Fibroblast of skin of back (primary cell): ENCODE measurements at regions not wholly inside any gene's neighbourhood (a gene's known extent, or its start where the extent isn't known, plus 50 kb on each side); places are given as distances from the start of the nearest gene placed in this dataset.
"Not testable (repeated sequence)": the region's sequence is repeated elsewhere in the genome, so short reads cannot be mapped to it uniquely, and the experiment has no call there.

Experiments
- DNase-seq: peaks from one replicate; pipeline ENCODE4 v3.0.0-alpha.2; 2013

GRCh38 chr15:77838595-77838994 lies 205.9 kb upstream of the LINGO1 start:
- DNase-seq, result no peak

DNA sequence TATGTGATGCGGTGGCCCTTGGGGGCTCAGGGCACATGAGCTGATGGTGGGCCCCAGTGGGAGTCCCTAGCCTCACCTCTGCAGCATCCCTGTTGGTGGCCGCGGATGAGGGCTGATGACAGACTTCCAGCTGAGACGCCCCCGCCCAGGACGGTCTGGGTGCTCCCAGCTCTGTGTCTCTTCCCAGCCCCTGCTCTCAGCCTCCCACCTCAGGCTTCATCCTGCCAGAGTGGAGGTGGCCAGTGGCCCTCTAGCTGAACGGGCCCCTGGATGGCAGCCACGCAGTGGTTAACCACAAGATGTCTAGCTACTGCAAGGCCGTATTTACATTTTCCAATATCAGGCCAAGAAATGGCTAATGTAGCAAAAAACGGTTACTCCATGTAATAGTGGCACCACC lies 205.3 kb upstream of the LINGO1 start:
- no peak for DNase-seq

DNA sequence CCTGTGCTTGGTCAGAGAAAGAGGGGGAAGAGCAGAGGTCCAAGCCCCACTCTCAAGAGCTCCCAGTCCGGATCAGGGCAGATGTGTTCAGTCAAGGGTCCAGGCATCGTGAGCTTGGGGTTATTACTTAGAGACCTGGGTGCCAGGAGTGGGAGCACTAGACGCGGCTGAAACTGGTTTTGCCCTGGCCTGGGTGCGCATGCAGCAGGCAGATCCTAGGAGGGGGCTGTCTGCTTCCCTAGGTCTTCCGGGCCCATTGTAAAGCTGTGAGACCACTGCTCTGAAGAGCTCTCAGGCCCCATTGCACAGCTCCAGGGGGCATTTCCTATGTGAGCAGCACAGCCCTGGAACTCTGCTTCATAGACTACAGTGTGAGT lies 204.9 kb upstream of the LINGO1 start:
- DNase-seq, result no peak

GRCh38 chr15:77836906-77837648 lies 204.4 kb upstream of the LINGO1 start:
- no peak for DNase-seq

DNA sequence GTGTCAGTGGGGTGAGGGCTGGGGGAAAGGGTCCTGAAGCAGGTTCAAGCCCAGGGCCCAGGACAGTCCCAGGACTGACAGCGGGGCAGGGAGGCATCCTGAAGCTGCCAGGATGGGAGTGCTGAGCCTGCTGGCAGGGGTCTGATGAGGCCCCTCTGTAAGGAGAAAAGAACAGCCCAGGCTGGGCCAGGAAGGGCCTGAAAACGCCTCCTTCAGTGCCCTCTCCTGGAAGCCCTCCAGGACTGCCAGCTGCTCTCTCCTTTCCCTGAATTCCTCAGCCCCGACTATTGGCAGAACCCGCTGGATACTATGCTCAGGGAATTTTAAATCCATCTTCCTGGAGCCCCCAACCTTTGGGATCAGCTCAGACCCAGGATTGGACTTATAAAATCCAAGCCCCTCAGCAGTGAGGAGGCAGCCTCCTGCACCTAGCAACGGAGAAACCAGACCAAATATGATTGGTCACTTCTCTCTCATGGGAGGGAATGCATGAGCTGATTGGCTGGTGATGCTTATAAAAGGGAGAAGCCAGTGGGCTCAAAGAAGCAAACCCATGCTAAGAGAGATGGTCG lies 203.5 kb upstream of the LINGO1 start:
- DNase-seq, result peak; percentile 24

GRCh38 chr15:77834276-77834990 lies 201.7 kb upstream of the LINGO1 start:
- DNase-seq, result no peak

DNA sequence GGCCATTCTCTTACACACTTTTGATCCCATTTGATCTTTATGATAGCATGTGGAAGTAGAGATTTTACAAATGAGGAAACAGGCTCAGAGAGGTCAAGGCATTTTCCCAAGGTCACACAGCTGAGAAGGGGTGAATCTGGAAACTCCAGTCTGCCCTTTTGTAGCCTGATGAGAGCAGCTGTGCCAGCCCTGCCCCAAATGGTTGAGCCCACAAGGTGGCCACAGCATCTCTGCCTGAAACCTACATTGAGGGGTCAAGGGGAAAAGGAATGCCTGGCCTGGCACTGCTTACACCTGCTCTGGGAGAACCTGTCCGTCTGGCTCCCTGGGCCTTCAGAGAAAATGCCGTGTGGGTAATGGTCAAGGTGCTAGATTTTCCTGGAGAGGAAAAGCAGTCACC lies 200.2 kb upstream of the LINGO1 start:
- DNase-seq, result no peak

DNA sequence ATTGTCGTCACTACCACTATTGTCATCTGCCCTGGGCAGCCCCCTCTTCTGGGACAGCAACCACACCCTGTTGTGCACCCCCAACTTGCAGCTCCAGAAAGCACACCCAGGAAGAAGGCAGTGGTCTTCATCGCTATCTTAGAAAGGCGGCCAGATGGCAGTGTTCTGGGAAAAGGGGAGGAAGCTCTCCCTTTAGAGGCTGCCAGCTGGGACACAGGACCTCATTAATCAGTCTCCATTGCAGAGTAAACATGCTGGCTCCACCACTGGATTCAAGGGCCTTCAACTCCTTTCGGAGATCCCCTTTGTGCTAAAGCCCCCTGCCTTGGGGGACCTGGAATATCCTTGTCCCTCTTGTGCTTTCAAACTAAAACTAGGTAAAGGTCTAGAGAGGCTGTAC lies 199.3 kb upstream of the LINGO1 start:
- no peak for DNase-seq

- peak; percentile 34 for DNase-seq
Measured at GRCh38 chr15:77830051-77830468, 197.3 kb upstream of the LINGO1 start.

DNA sequence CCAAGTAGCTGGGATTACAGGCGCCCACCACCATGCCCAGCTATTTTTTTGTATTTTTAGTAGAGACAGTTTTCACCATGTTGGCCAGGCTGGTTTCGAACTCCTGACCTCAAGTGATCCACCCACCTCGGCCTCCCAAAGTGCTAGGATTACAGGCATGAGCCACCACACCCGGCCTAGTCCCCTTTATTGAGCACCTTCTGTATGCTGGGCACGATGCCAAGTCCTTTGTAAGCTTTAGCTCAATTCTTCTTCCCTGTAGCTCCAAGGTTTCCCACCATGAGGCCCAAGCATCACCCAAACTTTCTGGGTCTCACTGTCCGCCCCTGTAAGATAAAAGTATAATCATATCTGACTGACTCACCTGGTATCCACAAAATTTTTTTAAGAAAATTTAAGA lies 196.6 kb upstream of the LINGO1 start:
- DNase-seq, result not testable (repeated sequence)

DNA sequence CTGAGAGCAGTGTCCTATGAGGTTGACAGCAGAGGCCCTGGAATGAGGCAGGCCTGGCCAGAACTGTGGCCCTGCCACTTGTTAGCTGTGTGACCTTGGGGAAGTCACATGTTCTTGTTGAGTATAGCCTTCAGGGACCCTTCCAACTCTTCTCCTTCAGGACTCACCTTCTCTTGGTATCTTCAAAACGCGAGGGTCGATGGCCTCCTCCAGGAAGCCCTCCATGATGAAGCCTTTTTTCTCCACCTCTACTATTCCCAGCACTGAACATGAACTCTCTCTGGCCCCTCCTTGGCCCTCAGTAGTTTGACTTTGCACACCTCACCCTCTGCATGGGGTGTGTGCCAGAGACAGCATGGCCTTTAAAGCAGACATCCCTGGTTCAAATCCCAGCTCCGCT lies 195.1 kb upstream of the LINGO1 start:
- DNase-seq, result no peak

GRCh38 chr15:77826006-77826695 lies 193.4 kb upstream of the LINGO1 start:
- no peak for DNase-seq

DNA sequence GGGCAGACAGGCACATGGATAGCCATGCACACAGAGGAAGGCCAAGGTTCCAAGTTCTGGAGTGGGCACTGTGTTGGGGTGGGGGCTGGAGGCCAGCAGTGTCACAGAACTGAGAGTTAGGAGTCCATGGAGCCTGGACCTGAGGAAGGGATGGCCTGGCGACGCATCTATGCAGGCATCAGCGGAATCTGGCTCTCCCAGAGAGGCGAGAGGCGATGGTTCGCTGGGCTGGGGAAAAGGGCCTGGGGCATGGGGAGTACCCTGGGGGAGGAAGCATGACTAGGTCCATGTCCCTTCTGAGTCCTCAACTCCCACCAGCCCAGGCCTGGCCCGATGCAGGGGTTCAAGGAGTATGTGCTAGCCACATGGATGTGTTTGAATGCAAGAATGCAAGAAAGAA lies 192.8 kb upstream of the LINGO1 start:
- DNase-seq, result no peak

GRCh38 chr15:77825252-77825542 lies 192.5 kb upstream of the LINGO1 start:
- no peak for DNase-seq

- no peak for DNase-seq
Measured at GRCh38 chr15:77824361-77825251, 191.9 kb upstream of the LINGO1 start.

DNA sequence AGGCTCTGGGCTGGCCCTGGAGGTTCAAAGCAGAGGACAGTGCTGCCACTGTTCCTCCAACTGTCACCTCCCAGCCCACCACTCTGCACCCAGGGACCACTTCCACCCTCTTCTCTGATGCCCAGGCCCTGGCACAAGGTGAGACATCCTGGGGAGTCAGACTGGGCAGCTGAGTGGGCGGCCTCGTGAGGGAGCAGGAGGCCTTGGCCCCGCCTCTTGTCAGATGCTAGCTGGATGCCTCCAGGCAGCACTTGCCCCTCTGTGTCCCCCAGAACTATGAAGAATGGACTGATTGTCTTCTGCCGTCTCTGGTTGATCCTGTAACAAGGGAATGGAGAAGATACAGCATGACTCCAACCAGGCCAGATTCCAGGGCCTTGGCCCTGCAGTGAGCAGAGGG lies 191.0 kb upstream of the LINGO1 start:
- no peak for DNase-seq

DNA sequence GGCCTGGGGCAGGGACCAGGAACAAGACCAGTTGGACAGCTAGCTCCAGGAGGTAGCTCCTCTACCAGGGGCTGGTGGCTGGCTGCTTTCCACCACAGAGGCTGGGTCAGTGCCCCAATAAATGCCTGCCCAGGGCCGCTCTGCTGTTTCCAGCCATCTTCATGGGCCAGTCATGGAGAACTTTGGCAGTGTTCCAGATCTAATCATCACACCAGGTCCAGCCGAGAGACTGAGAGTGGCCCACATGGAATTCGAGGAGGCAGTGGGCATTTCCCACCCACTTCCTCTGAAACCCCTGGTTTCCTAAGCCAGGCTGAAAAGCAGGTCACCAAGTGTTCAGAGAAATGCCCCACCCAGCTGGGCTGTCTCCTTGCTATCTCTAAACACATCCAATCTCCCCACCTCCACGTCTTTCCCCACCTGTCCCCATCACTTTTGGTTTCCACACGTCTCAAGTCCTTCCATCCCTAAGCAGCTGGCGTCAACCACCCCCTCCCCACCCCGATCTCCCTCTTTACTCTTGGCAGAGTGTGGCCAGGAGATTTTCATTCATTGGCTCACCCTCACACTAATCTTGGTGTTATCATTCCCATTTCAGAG lies 190.0 kb upstream of the LINGO1 start:
- no peak for DNase-seq

- no peak for DNase-seq
Measured at GRCh38 chr15:77821959-77822256, 189.2 kb upstream of the LINGO1 start.

- peak; percentile 55 for DNase-seq
Measured at GRCh38 chr15:77821188-77821958, 188.7 kb upstream of the LINGO1 start.

DNA sequence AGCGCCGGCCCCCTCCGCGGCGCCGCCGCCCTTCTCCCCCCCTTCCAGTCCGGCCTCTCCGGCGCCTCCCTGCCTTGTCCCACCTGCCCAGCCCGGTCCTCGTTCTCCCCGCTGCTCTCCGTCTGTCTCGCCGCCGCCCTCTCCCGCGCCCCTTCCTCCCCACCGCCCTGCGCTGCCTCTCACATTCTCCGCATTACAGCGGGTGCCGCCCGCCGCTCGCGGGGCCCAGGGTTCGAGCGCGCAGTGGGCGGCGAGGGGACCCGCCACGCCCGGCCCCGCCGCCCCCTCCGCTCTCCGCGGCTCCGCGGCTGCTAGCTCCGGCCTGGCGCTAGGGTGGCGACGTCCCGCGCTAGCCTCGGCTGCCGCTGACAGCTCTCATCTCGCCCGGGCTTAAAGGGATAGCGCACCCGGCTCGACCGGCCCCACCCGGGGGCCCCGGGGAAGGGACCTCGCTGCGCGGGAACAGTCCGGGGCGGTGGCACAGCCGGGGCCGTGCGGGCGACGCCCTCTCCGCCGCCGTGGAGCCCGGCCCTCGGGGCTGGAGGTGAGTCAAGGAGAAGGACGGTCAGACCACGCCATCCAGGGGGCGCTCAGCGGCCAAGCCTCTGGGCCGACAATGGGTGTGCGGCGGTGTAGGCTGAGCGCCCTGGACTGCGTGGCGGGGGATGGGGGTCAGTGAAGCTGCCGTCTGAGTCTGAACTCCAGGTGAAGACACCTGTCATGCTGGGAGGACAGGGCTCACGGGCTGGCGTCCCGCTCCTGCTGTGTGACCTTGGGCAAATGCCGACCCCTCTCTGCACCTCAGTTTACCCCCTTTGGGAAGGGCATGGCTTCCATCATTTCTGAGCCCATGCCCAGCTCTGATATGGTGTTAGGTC lies 187.4 kb upstream of the LINGO1 start:
- DNase-seq, result peak; percentile 23
